ENCODE measurements at regions not wholly inside any gene's neighbourhood (a gene's known extent, or its start where the extent isn't known, plus 50 kb on each side); places are given as distances from the start of the nearest gene placed in this dataset.

- intact Hi-C loops (cut with micrococcal nuclease), result no loop called here
Observed at GRCh38 chr17:79424471-79425185, 186.2 kb downstream of the RBFOX3 start.

DNA sequence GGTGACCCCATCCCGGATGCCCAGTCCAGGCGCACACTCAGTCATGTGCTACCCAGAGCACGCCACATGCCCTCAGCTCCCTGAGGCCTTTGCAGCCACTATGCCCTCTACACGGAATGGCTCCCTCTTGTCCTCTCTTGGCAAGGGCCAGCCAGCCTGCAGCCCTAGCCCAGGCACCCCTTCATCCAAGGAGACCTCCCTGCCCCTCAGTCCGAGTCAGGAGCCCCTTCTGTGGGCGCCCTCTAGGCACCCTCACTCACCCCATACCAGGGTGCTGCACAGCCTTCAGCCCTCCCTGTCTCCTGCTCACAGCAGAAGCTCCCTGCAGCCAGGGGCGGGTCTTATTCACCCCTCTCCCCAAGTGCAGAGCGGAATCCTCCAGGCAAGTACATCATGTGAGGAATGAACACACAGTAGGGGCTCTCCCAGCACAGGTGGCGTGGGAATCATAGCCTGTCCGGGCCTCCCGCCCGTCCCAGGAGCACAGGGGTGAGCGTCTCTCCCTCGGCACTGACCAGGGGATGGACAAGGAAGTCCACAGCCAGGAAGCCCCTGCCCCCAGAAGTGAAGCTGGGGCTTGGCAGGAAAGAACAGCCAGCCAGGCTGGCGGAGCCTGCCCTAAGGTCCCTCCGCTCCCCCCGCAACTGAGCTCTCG, 186.9 kb downstream of the RBFOX3 start:
- intact Hi-C loops (cut with micrococcal nuclease), result no loop called here

DNA sequence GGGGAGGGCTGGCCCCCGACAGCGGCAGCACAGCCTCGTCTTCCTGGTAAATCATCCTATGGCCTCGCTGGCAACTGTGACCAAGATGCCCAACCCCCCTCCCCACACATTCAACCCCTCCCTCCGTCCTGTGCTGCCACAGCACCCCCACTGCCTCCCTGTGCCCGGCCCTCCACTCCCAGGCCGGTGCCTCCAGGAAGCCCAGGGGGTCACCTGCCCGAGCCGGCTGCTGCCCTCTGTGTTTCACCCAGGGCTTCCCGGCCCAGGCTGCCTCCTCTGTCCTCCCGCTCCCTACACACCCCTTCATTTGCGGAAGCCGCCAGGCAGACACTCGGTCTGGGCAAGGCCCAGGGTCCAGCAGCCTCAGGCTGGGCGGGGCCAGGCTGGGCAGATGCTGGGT, 188.6 kb downstream of the RBFOX3 start:
- intact Hi-C loops (cut with micrococcal nuclease), result no loop called here

DNA sequence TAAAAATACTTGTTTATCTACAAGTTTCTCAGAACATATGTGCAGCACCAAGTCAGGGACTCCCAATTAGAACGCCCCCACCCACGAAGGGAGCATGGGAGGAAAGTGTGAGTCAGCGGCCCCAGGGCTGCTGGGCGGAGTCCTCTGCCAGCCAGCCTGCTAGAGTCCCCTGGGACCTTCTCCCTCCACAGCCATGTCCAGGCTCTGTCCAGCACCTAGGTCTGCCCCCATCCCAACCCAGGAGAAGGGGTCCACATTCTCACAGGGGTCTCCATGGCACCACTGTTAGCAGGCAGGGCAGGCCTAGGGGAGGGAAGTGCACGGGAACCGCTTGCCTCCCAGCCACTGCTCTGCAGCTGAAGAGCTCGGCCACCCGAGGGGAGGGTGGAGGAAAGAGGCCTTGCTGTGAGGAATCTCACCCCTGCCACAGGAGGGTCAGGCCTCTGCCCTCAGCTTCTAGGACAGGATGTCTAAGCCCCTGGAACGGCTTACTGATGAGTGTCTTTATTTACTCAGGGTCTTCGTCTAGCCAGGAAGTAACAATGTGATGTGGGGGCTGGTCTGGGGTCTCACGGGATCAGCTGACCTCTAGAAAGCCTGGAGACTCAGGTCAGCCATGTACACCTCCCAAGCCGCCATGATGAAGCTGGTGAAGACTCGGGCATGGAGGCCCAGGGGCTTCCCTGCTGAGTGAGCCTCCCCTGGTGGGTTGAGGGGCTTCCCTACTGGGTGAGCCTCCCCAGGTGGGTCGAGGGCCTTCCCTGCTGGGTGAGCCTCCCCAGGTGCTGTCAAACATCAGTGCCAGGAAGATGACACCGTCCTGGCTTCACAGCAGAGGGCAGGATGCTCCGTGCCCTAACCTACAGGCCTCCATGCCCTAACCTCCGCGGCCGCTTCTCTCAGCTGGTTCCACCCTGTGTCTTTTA, 190.3 kb downstream of the RBFOX3 start:
- intact Hi-C loops (cut with micrococcal nuclease), result no loop called here

DNA sequence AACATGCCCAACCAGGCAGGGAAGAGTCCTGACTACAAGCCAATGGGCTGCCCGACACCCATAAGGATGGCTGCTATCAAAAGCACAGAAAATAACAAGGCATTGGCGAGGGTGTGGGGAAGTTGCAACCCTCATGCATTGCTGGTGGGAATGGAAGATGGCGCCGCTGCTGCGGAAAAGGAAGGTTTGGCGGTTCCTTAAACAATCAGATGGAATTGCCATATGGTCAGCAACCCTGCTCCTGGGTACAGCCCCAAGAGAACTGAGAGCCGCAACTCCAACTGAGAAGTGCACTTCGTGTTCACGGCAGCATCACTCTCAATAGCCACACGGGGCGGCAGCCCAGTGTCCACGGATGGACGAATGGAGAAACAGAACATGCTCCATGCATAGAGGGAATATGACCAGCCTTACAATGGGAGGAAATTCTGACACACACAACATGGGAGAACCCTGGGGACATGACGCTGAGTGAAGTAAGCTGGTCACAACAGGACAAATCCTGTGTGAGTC, 193.3 kb downstream of the RBFOX3 start:
- intact Hi-C loops (cut with micrococcal nuclease), result no loop called here

GRCh38 chr17:79415909-79416308, 194.9 kb downstream of the RBFOX3 start:
- intact Hi-C loops (cut with micrococcal nuclease), result no loop called here

- intact Hi-C loops (cut with micrococcal nuclease), result no loop called here
Observed at GRCh38 chr17:79415365-79415764, 195.5 kb downstream of the RBFOX3 start.

DNA sequence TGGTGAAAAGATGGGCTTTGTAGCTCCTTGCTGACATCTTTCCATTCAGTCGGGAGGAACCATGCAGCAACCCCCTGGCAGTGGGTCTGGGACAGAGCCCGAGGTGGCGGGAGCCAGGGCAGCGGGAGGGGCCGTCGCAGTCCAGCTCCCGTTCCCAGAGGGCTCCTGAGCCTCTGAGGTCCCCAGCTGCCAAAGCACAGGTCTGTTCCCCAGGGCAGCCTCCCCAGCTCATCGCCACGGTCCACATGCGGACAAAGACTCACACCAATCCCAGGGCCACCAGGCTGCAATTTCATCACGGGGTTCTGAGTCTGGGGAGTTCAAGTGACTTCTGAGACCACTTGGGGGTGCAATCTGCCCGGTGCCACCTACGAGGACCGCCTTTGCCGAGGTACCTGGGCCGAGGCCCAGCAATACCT, 196.0 kb downstream of the RBFOX3 start:
- intact Hi-C loops (cut with micrococcal nuclease), result no loop called here

DNA sequence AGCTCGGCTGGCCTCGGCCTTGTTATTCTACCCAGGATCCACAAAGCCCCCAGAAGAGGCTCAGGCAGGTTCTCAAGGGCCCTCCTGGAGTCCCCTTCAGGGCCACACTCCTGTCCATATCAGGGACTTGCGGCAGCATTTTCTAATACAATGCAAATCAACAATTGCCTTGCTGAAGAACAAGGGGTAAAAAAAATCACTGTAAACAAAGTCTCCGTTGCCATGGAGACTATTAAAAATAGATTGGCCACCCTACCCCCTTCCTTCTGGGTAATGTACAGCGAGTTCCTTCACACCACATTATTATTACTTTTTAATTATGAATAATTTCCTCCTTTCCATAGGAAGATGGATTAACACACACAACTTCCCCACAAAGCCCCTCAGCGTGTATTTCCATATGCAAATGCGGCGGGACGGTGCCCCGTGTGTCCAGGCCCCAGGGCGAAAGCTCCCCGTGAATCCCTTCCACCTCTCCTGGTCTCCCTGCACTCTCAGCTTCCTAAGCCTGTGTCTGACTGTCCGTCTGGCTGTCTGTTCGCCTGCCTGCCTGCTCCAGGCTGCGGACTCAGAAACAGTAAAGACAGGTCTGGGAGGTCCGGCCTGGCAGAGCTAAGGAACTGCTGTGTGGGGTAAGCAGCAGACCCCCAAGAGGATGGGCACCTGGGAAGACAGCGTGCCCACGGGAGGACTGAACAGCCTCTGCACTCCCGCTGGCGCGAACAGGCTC, 196.6 kb downstream of the RBFOX3 start:
- intact Hi-C loops (cut with micrococcal nuclease), result no loop called here

DNA sequence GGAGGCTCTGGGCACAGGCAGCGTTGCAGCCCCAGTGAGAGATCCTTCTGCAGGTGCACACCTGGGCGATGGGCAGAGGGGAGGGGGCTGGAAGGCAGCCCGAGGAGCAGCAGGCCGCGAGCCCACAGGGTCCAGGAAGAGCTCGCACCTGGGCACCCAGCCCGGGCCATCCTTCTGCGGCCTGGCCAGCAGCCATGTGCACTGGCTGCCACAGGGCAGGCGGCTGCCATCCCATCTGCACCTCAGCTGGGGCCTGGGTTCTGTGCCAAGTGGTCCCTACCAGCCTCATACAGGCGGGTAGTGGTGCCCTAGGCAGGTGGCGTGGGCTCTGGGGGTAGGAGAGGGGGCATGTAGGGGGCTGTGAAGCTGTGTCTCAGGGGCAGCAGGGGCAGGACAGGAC, 197.2 kb downstream of the RBFOX3 start:
- intact Hi-C loops (cut with micrococcal nuclease), result no loop called here

DNA sequence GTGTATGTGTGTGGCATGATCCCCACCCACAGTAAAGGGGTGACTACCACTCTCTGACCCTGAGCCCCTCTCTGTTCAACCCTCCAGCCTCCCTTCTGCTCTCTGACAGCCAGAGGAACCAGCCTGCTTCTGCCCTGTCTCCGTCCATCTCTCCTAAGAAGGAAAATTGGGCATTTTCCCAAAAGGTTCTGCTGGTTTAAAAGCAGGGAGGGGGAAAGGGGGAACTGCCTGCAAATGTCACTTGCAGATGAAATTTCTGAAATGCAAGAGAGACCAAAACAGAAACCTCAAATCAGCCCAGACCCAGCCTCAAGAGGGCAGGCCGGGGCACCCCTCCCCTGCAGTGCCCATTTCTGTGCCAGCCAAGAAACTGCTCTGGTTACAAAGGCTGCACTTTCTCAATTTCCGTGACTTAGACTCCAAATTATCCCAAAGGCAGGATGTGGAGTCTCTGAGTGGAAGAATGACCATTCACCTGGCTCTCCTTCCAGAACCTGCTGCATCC, 197.9 kb downstream of the RBFOX3 start:
- intact Hi-C loops (cut with micrococcal nuclease), result no loop called here

DNA sequence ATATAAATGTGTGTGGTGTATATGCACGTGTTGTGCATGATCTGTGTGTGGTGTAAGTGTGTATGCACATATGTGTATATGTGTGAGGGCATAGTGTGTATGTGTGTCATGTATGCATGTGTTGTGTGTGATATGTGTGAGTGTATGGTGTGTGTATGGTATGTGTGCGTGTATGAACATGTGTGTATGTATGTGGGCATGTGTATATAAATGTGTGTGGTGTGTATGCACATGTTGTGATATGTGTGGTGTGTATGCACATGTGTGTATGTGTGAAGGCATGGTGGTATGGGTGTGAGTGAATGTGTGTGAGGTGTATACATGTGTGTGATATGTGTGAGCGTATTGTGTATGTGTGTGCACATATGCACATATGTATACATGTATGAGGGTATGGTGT, 198.7 kb downstream of the RBFOX3 start:
- intact Hi-C loops (cut with micrococcal nuclease), result no loop called here

DNA sequence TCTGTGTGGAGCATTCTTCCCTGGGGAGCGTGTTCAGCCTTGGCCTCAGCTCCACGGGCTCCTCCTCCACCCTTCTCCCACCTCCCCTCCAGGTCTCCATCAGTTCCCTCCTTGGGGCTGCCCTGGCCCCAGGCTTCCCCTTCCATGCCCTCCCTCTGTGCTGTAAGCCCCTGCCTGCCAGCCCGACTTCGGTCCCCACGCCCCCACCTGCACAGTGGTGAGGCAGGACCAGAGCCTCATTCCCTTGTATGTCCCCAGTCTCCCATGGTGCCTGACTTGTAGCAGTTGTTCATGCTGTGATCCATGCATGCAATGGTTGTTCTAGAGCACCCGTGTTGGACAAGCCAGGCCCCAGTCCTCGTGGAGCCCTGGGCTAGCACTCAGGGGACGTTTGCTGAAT, 199.4 kb downstream of the RBFOX3 start:
- intact Hi-C loops (cut with micrococcal nuclease), result no loop called here

DNA sequence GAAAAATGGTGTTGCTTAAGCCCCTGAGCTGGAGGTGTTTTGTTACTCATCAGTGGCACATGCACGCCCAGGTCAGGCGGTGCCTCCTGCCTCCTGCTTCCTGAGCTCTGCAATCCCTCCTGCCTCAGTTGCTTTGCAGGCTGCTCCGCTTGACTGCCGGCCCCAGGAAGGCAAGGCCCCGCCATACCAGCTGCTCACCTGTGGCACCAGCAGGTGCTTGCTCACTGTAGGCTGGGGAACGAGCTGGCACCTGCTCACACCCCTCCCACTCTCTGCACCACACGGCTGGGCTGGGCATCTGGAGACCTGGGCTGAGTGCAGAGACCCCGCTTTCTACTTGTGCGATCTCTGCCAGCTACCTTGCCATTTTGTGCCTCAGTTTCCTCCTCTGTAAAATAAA, 200.2 kb downstream of the RBFOX3 start:
- intact Hi-C loops (cut with micrococcal nuclease), result no loop called here

DNA sequence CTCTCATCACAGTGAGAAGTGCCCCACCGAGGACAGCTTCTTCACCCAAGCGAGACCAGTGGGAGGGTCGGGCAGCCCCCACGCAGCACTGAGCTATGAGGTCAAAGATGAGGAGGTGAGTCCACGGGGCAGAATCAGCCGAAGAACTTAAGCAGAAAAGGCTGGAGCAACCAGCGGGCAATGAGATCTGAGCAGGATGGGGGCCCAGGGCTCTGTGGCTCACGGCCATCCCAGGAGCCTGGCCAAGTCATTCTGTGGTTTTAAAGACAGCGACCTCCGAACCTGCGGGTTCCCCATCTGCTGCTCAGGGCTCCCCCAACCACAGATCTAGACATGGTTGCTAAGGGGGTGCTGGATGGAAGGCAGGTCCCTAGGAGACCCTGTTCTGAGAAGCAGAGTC, 202.6 kb downstream of the RBFOX3 start:
- intact Hi-C loops (cut with micrococcal nuclease), result no loop called here

DNA sequence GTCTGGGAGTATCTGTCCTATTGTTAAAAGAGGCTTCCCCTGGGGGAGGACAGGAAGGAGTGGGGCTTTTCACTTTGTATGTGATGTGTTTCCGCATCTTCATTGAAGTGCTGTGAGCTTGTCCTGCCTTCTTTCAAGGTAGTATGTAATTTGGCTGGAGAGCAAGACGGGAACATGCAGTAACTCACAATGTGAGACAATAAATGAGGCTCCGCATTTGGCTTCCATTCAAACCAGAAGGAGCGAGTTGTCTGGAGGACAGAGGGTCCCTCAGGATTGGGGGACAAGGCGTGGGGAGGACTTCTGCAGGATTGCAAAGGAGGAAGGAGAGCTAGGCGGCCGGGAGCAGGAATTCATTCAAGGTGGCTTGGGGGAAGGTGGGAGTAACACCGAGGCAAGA, 203.5 kb downstream of the RBFOX3 start:
- intact Hi-C loops (cut with micrococcal nuclease), result no loop called here

- intact Hi-C loops (cut with micrococcal nuclease), result no loop called here
Observed at GRCh38 chr17:79406316-79406715, 204.5 kb downstream of the RBFOX3 start.

DNA sequence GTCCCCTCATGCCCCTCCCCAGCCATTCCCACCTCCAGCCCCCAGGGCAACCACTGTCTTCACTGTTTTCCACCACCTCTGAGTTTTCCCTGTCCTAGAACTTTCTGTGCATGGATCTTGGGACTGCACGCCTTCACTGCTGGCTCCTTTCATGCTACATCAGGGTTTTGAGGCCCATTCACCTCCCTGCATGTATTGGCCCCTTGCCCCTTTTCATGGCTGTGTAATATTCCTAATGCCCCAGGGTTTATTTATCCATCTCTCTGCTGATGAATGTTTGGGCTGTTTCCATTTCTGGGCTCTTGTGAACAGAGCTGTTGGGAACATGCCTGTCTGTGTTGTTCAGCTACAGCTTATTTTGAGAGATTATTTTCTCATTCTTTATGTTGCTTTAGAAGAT, 205.0 kb downstream of the RBFOX3 start:
- intact Hi-C loops (cut with micrococcal nuclease), result no loop called here

DNA sequence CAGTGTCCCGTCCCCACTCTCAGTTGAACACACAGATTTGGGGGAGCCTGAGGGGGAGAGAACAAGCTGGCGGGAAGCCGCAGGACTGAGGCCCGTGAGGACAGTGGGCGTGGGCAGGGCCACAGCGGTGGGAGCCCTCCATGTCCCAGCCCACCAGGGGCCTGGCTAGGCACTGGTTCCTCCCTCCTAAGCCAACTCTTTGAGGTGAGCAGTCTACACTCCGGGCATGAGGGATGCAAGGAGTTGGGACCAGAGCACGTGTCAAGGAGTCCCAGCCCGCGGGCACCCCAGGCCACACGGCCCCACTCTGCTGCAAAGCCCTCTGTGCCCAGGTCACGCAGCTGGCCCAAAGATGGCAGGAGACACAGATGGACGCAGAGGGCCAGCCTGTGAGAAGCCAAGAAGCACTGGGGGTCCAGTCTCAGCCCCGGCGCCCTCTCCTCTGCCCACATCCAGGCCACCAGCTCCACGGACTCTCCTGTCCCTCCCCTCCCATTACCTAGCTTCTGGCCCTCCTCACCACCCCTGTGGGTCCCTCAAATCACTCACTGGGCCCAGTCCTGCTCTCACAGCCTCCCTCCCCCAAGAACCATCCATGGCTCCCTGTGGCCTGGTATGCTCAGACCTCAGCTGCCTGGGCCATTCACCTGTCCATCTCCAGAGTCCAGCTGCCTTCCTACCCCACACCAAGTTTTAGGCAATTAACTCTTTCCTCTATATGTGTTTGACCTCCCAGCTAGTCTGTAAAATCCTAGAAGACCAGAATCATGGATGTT, 206.5 kb downstream of the RBFOX3 start:
- intact Hi-C loops (cut with micrococcal nuclease), result no loop called here
